ENCODE measurements at regions not wholly inside any gene's neighbourhood (a gene's known extent, or its start where the extent isn't known, plus 50 kb on each side); places are given as distances from the start of the nearest gene placed in this dataset.
"Not testable (repeated sequence)": the region's sequence is repeated elsewhere in the genome, so short reads cannot be mapped to it uniquely, and the experiment has no call there.

DNA sequence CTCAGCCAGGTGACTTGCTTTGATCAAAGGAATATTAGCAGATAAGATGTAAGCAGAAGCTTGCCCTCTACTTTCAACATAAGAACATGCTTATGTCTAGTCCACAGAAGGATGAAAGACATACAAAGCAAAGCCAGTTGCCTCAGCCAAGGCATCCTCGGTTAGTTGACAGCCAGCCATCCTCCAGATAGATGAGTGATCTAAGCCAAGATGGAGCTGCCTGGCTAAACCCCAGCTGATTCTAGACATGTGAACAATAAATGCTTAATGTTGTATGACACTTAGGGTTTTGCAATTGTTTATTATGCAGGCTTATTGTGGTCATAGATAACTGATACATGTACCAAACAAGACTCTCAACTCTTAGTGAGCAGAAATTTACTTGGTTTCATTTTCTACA, 157.6 kb upstream of the TMTC2 start:
- DNase-seq (ENCODE audit: low spot score): no peak

DNA sequence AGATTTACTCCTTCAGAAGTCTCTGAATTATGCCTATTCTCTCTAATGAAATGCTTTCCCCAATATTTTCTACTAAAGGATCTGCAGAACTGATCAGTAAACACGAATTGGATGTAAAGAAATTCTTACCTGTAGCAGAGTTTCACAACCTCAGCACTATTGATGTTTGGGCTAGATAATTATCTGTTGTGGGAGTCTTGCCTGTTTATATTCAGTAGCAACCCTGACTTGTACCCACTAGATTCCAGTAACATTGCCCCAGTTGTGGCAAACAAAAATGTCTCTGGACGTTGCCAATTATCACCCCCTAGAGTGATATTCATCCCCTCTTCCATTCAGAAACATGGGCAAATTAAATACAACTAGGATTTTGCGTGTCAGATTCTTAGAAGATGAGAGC, 156.8 kb upstream of the TMTC2 start:
- no peak for DNase-seq (ENCODE audit: low spot score)

DNA sequence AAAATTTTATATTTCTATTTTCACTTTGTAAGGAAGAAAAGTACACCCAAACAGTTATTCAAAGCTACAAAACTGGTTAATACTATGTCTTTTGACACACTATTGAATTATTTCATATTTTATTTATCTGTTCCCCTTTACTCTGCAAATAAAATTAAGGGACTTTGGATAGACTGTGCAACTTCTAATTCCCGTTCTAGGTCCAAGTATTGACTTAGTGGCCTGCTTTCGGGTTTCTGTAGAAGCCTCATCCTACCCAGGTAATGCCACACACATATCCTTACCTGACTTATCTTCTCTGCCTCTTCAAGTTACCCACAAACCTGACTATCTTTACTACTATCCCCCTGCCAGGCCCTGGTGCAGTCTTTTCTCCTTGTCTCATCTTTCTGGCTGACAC, 156.3 kb upstream of the TMTC2 start:
- no peak for DNase-seq (ENCODE audit: low spot score)

DNA sequence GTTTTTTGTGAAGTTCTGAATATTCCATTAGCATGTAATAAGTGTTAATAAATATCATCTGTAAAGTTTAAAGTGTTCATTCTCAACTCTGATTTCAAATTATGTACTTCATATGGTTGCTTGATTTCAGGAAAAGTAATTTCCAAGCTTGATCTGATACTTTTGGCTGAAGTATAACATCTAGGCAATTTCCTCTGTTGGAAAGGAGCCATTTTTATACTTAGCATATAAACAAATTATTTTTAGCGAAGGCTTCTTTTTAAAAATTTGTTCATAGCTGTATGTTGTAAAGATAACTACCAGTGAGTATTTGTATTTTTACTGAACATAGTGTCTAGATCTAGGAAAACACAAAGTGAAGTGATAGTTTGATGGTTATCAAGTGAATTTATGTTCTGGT, 153.4 kb upstream of the TMTC2 start:
- DNase-seq (ENCODE audit: low spot score): no peak

DNA sequence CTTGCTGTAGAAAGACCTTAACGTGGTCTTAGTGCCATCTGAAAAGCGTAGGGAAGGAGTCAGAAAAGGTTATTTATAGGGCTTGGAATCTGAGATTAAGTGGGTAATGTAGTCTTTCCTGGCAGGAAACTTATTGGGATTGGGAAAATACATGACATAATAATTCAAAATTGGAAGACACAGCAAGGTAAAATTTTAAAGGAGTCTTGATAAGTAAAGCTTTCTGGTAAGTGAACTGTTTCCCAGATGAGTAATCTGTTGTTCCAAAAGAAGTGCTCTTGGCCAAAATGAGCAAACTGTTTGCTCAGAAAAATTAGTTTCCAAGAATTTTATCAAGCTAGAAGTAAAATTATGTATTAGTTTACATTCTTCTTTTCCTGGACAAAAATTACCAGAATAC, 149.3 kb upstream of the TMTC2 start:
- no peak for DNase-seq (ENCODE audit: low spot score)

DNA sequence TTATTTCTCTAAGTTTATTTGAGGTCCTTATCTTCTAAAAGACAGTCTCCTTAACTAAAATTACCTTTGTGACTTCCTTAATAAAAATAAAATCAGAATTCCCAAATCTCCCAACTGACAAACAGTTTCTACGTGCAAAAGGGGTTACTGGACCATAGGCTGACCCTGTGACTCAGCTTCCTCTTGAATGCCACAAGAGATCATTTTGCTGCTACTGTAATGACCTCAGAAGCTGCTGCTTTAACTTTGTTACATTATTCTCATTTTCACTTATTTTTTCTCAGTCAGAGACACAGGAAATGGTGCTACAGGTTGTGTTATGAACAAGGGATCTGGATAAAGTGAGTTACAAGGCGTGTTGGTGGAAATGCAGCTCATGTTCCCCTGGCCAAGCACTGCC, 132.2 kb upstream of the TMTC2 start:
- DNase-seq (ENCODE audit: low spot score): no peak

DNA sequence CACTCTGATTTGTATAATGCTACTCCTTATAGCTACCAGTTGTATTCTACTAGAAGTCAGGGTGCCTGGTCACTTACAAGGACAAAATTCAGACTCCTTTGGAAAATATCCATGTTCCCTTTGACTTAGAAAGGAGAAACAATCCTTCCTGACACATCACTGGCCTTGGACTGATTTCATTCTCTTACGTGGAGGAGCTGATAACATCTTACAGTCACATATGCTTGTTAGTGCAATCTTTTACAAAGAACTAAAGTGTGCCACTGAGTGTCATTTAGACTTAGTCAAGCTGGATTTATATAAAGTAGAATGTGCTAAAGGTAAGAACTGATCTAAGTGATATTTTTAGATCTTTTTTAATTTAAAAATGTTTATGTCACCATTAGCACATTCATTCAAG, 131.0 kb upstream of the TMTC2 start:
- DNase-seq (ENCODE audit: low spot score): no peak

DNA sequence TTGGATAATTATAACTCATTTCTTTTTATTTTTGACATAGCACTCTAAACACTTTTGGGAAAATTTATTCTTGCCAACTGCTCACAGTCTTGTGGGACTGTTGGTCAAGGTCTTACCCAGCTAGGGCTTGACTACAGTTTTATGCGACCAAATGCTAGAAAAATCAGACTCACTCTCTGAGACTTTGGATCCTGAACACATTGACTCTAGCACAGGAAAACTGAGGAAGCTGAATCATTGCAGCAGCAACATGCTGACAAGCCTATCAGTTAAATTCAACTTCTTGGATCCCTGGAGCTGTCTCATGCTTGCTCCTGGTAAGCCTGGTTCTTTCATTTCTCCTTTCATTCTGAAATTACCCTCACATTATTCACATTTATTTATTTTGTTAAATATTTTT, 120.7 kb upstream of the TMTC2 start:
- DNase-seq (ENCODE audit: low spot score): no peak

DNA sequence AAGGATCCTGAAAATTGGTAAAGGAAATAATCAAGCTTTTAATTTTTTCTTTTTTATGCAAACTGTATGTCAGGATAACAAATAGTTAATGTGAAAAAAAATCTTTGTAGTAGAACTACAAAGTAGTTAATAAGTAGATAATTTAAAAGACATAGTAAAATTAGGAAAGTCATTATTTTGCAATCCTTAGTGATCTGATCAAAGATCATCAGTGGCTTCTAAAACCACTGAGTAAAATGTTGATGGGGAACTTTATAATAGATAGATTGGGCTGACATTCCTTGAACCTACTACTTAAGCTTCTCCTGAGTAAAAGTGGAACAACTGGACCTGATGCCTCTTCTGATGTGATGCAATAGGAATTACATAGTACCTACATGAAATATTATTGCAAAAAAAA, 119.0 kb upstream of the TMTC2 start:
- DNase-seq (ENCODE audit: low spot score): no peak

DNA sequence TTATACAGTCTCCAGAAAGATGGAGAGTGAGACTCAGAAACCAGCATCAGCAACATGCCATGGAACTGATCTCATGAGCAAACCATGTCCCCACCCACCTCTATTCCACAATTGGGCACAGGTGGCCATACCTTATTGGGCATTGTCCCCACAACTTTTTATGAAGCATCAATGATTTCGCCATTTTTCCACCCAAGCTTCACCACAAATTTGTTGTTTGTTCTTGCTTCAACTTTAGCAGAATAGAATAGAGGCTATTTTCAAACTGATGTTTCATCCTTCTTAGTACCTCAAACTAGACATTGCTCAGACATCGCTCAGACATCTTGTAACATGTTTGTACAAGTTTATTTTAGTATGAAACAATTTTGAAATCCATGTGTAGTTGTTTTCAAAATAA, 112.5 kb upstream of the TMTC2 start:
- no peak for DNase-seq (ENCODE audit: low spot score)

DNA sequence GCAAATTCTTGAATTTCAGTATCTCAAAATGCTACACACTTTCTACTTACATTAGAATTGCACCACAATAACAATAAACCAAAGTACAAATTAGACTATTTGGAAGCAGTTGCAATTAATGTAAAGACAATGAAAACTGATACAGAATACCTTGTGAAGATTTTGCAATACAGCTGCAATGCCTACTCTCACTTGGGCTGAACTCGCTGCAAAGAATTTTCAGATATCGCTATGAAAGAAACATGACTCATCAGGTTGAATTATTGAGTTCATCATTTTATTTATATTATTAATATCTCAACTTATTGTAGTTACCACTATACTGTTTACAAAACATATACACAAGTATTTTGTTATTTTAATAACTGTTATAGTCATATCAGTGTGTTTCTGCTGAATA, 108.0 kb upstream of the TMTC2 start:
- DNase-seq (ENCODE audit: low spot score): no peak

DNA sequence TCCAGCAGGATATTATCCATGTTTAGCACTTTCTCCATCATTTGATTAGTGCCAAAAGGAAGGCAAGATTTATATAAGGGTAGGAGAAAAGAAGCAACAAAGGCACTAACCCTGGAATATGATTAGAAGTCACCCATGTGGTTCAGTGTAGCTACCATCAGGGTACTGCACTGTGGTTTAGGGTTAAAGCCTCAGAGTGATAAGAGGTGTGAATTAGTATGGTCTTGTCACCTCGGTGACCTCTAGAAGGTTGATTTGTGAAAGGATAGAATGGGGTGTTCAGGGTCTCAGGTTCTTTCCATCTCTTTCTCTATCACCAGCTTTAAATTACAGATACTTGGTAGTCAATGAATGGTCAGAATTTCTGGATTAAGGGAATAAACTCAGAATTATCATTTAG, 103.0 kb upstream of the TMTC2 start:
- no peak for DNase-seq (ENCODE audit: low spot score)

DNA sequence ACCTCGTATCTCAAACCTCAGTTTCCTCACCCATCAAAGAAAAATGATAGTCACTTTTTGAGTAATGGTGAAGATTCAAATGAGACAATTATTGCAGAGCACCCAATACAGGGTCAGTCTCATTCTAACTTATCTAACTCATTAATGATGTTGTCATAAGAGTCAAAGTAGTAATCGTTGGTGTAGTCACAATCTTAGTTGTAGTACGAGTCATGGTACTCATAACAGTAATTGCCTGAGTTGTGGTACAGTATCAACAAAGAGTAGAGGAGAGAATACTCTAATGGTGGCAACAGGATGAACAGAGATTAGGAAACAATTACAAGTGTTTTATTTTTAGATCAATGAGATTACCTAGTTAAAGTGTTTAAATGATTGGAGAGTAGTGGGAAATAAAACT, 93.6 kb upstream of the TMTC2 start:
- no peak for DNase-seq (ENCODE audit: low spot score)

DNA sequence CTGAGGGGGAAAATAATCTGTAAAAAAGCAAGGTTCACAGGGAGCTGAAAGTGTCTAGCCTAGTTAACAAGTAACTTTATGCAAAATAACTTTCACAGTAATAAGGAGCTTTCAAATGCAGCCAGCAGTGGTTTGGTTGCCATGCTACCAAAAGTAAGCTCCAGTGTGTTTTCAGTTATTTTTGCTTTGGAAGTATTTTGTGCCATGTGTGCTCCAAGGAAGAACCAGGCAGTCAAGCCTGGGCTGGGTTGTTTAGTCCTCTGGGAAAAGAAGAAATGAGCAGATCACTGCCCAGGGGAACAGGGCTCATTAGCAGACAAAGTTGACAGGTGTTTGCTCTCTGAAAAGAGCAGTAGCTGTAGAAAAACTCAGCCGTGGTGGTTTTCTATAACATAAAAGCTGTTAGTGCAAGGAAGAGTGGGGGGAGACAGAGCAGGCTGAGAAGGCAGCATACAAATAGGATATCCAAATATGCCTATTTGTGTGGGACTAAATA, 92.8 kb upstream of the TMTC2 start:
- no peak for DNase-seq (ENCODE audit: low spot score)

DNA sequence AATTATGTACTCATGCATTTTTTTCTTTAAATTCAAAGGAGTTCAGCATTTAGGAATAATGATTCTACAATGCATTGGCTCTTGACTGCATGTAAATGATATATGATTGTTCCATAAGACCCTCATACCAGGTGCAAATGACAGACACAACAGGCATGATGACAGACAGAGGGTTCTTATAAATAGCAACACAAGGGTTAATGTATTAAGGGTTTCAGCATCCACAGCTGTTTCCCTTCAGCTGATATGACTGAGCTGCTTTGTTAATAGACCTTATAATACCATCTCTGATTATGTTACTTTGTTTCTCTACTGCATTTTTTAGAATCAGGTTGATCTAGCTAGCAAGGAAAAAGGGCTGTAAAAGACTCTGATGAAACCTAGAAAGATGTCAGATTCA, 90.8 kb upstream of the TMTC2 start:
- DNase-seq (ENCODE audit: low spot score): no peak

DNA sequence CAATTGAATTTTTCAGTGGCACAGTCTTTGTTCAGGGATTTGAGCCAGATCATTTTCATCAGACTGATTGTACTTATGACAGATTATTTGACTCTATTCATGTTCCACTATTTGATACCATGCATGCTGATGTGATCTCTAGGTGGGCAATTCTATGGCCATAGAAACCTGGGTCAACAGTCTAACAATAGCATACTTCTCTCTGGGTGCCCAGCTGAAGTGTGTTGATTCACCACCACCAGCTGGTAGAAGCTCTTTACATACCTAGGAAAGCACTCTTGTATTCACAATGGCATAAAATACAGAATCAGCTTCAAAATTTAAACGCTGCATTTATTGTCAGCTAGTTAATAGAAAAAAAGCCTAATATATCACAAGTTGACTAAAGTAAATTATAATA, 90.2 kb upstream of the TMTC2 start:
- DNase-seq (ENCODE audit: low spot score): no peak

DNA sequence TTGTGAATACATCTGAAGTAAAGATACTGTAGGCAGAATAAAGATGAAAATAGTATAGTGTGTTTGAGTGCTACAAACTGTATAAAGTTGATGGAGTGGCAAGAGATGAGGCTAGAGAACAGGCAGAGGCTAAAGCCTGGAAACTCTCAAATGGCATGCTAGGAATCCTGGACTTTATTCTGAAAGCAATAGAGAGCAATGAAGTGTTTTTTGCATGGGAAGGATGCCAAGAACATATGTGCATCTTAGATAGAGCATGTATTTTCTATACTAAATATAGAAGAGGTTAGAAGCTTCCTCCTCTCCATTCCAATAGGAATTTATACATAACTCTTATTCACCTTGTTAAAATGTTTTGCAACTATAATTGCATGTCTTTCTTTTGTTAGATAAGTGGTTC, 86.3 kb upstream of the TMTC2 start:
- no peak for DNase-seq (ENCODE audit: low spot score)

DNA sequence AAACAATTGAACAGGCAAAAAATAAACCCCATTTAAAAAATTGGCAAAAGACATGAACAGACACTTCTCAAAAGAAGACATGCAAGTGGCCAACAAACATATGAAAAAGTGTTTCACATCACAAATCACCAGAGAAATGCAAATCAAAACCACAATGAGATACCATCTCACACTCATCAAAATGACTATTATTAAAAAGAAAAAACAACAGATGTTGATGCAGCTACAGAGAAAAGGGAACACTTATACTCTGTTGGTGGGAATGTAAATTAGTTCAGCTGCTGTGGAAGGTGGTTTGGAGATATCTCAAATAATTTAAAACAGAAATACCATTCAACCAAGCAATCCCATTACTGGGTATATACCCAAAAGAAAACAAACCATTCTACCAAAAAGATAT, 83.1 kb upstream of the TMTC2 start:
- DNase-seq (ENCODE audit: low spot score): not testable (repeated sequence)

DNA sequence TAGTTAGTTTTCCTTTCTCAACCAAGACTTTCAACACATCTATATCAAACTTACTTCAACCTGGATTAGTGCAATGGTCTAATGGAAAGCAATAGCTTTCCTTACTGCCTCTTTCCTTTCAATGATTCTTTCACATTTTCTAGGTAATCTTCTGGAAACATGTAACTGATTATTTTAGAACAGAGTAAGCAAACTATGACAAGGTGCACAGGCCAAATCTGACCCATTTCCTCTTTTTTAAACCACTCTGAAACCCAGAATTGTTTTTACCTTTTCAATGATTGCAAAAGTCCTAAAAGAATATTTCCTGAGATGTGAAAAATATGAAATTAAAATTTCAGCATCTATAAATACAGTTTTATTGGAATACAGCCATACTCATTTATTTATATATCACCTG, 81.6 kb upstream of the TMTC2 start:
- no peak for DNase-seq (ENCODE audit: low spot score)

DNA sequence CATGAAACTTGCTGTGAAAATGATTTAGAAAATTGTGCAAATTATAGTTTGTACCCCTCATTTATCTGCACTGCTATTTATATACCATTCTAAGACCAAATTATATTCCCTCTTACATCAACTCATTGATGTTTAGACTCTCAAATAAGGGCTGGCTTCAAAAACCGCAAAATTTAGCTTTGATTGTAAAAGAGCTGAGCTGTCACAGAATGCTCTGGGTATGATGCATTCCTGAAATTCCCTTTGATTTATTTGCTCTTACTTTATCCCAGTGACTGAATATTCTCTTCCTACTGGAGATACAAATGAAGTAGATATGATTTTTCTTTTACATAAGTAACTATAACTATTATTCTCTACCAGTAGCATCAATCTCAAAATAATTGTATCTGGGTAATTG, 78.0 kb upstream of the TMTC2 start:
- DNase-seq (ENCODE audit: low spot score): peak; percentile 8

DNA sequence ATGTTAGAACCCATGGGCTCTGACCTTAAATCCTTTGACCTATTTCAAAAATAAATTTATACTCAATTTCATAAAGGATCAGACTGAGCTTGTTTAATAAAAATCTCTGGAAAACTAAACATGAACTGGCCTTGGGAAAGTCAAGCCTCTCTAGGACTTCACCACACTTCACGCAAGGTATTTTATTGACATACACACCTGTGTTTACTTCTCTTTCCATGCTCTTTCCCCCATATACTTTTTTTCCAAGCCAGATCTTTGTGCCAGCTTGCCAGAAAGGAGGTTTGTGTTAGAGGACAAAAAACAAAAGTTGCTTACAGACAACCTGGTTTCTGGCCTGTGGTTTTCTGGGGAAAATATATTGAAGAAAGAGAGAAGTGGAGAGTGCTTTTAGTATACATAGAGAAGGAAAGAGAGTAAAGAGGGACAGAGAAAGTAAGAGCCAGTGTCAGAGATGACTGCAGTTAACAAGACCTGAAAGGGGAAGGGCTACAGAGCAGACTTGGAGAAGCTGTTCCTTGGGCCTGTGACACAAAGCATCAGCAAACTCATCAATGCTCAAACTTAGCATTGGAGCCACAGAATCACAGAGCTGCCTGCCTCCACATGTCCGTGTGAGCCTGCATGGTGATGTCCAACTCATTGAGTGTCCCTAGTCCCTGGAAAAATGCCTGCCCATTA, 77.3 kb upstream of the TMTC2 start:
- no peak for DNase-seq (ENCODE audit: low spot score)

DNA sequence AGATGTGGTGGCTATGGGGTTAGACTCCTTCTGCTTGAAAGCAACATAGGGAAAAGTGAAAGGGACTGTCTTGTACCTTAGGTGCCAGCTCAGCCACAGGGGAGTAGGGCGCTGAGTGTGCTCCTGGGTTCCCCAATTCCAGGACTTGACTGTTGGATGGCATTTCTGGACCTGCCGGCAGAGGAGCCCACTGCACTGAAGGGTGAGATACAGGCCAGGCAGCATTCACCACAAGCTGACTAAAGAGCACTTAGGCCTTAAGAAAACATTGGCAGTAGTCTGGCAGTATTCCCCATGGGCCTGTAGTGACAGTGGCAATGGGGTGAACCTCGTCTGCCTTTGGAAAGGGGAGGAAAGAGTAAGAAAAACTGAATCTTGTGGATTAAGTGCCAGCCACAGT, 67.1 kb upstream of the TMTC2 start:
- no peak for DNase-seq (ENCODE audit: low spot score)

DNA sequence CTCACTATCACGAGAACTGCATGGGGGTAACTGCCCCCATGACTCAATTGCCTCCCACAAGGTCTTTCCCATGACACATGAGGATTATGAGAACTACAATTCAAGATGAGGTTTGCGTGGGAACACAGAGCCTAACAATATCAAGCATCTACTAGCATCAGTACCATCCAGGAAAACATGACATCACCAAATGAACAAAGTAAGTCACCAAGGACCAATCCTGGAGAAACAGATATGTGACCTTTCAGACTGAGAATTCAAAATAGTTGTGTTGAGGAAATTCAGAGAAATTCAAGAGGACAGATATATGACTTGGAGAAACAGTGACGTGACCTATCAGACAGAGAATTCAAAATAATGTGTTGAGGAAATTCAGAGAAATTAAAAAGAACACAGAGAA, 65.8 kb upstream of the TMTC2 start:
- no peak for DNase-seq (ENCODE audit: low spot score)

DNA sequence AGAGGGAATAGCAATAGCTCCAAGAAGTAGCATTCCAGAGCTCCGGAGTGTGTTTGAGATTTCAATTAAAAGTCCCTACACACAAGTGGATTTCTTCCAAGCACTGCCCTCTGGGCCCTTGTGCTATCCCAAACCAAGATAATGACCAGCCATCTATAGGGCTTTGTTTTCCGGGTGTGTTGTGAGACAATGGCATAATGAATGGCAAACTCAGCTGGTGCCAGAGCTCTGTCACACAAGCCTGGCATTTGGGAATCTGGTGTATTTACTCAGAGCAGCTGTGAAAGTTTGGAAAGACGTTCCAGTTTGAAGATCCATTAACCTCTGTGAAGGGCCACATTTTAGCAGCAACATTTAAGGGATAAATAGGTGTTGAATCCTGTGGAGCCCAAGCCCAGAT, 61.2 kb upstream of the TMTC2 start:
- no peak for DNase-seq (ENCODE audit: low spot score)

DNA sequence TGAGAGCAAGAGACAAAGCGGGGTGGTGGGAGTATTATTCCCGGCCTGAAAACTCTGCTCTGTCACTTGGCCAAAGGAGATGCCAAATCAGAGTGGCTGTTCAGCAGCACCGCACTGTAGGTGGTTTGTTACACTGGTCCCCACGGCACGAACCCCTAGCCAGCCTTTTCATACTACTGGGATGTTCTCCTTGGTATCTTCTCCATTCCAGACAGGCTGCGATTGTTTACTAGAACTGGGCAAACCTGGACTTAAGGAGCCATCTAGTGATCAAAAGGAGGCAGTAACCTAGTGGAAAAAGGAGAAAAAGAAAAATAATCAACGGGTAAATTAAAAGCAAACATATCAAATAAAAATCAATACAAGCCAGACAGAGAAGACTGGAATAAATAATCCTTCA, 58.9 kb upstream of the TMTC2 start:
- DNase-seq (ENCODE audit: low spot score): peak; percentile 50

Measured in GM03348 (cell line).